Mesenchymal stem cell (in vitro differentiated cells and primary cell): ENCODE measurements at regions not wholly inside any gene's neighbourhood (a gene's known extent, or its start where the extent isn't known, plus 50 kb on each side); places are given as distances from the start of the nearest gene placed in this dataset.
A peak's percentile ranks its signal among the peaks of the same experiment; 100 is the strongest.

ENCODE experiments used
- DNase-seq: peaks from one replicate; pipeline ENCODE4 v3.0.0-alpha.2; 2013
- H2AFZ ChIP-seq: one replicate; pipeline ENCODE4 v1.6.1; 2013; ENCODE audit warnings: low read depth, mild to moderate bottlenecking, control low read depth, inconsistent platforms, low read length, moderate library complexity
- H2AK5ac ChIP-seq: 2 replicates; pipeline ENCODE4 v1.6.1; 2013; ENCODE audit warnings: low read length, moderate library complexity, mild to moderate bottlenecking, inconsistent platforms; ENCODE audit not compliant: severe bottlenecking
- H2BK120ac ChIP-seq: one replicate; pipeline ENCODE4 v1.6.1; 2013; ENCODE audit warnings: low read depth, mild to moderate bottlenecking, inconsistent platforms, low read length, moderate library complexity
- H2BK12ac ChIP-seq, 2 experiments: one replicate each; pipeline ENCODE4 v1.6.1; 2013; ENCODE audit warnings: inconsistent platforms in 2 of 2, low read length in 2 of 2, mild to moderate bottlenecking in 2 of 2, moderate library complexity in 2 of 2, control low read depth in 1 of 2
- H2BK15ac ChIP-seq: one replicate; pipeline ENCODE4 v1.6.1; 2013; ENCODE audit warnings: mild to moderate bottlenecking, low read depth, inconsistent platforms; ENCODE audit not compliant: poor library complexity, severe bottlenecking
- H2BK5ac ChIP-seq: 2 replicates; pipeline ENCODE4 v1.6.1; 2013; ENCODE audit warnings: low read depth, mild to moderate bottlenecking, low read length, control low read depth, inconsistent platforms; ENCODE audit not compliant: poor library complexity, severe bottlenecking
- H3K14ac ChIP-seq, 2 experiments: one replicate each; pipeline ENCODE4 v1.6.1; 2013; ENCODE audit warnings: inconsistent platforms in 2 of 2, low read length in 2 of 2, control low read depth in 1 of 2, mild to moderate bottlenecking in 1 of 2, moderate library complexity in 1 of 2
- H3K18ac ChIP-seq, 2 experiments: one replicate each; pipeline ENCODE4 v1.6.1; 2013; ENCODE audit warnings: inconsistent platforms in 2 of 2, low read length in 2 of 2, control low read depth in 1 of 2, low read depth in 1 of 2, mild to moderate bottlenecking in 1 of 2
- H3K23ac ChIP-seq, 2 experiments: one replicate each; pipeline ENCODE4 v1.6.1; 2013; ENCODE audit warnings: inconsistent platforms in 2 of 2, low read length in 2 of 2, mild to moderate bottlenecking in 2 of 2, moderate library complexity in 2 of 2, control low read depth in 1 of 2
- H3K27ac ChIP-seq: 2 replicates; pipeline ENCODE4 v1.5.1; 2013; ENCODE audit warnings: mild to moderate bottlenecking, moderate library complexity, low read length, control low read depth, inconsistent platforms; ENCODE audit not compliant: poor library complexity, severe bottlenecking
- H3K27me3 ChIP-seq, 2 experiments: 2 replicates each; pipeline versions ENCODE4 v1.6.1 to v1.7.0; 2013; ENCODE audit warnings: low read length in 2 of 2, mild to moderate bottlenecking in 2 of 2, moderate library complexity in 2 of 2, control low read depth in 1 of 2, inconsistent platforms in 1 of 2; ENCODE audit not compliant: control insufficient read depth in 1 of 2, insufficient read depth in 1 of 2
- H3K36me3 ChIP-seq, 2 experiments: 2 replicates each; pipeline versions ENCODE4 v1.6.1 to v1.7.0; 2013; ENCODE audit warnings: low read length in 2 of 2, control low read depth in 1 of 2, inconsistent platforms in 1 of 2, low read depth in 1 of 2, mild to moderate bottlenecking in 1 of 2; ENCODE audit not compliant: insufficient read depth in 2 of 2, control insufficient read depth in 1 of 2
- H3K4ac ChIP-seq, 2 experiments: one replicate each; pipeline ENCODE4 v1.6.1; 2013; ENCODE audit warnings: inconsistent platforms in 2 of 2, low read length in 2 of 2, mild to moderate bottlenecking in 2 of 2, moderate library complexity in 2 of 2, control low read depth in 1 of 2, low read depth in 1 of 2
- H3K4me1 ChIP-seq: 2 replicates; pipeline ENCODE4 v1.6.1; 2013; ENCODE audit warnings: low read depth, low read length, control low read depth; ENCODE audit not compliant: control insufficient read depth, insufficient read depth
- H3K4me2 ChIP-seq: 2 replicates; pipeline ENCODE4 v1.6.1; 2013; ENCODE audit warnings: low read length, mild to moderate bottlenecking, inconsistent platforms; ENCODE audit not compliant: poor library complexity, severe bottlenecking
- H3K4me3 ChIP-seq, 2 experiments: 2 replicates each; pipeline versions ENCODE4 v1.5.1 to v1.7.0; 2013; ENCODE audit warnings: low read length in 2 of 2, mild to moderate bottlenecking in 2 of 2, control low read depth in 1 of 2, low read depth in 1 of 2; ENCODE audit not compliant: insufficient read depth in 1 of 2
- H3K79me1 ChIP-seq: replicated peaks from 2 replicates; pipeline ENCODE4 v1.6.1; 2013; ENCODE audit warnings: mild to moderate bottlenecking, control low read depth, low read length, inconsistent platforms; ENCODE audit not compliant: poor library complexity, severe bottlenecking
- H3K9ac ChIP-seq: 2 replicates; pipeline ENCODE4 v1.7.0; 2013; ENCODE audit warnings: mild to moderate bottlenecking, low read length, moderate library complexity
- H3K9me3 ChIP-seq: 2 replicates; pipeline ENCODE4 v1.7.0; 2013; ENCODE audit warnings: mild to moderate bottlenecking, low read length; ENCODE audit not compliant: control insufficient read depth
- H4K8ac ChIP-seq: one replicate; pipeline ENCODE4 v1.6.1; 2013; ENCODE audit warnings: inconsistent platforms, mild to moderate bottlenecking, low read length, moderate library complexity
- H4K91ac ChIP-seq: one replicate; pipeline ENCODE4 v1.6.1; 2013; ENCODE audit warnings: mild to moderate bottlenecking, low read length, inconsistent platforms
- WGBS: methylation state at CpG from one replicate; pipeline ENCODE4 v1.1.7; 2013; ENCODE audit warnings: mixed read lengths; 5-methylcytosine and 5-hydroxymethylcytosine counted together

GRCh38 chr13:81602241-81602640, 1261.3 kb upstream of the SPRY2 start:
- no peak overlapping the region for H4K91ac ChIP-seq
- H4K8ac ChIP-seq, result no peak overlapping the region
- no peaks in the 10 kb centered on the region for H3K36me3 ChIP-seq
- H2AFZ ChIP-seq, result no peak overlapping the region
- DNase-seq, result no peak
- no peak overlapping the region for H3K4me3 ChIP-seq
- no peak overlapping the region for H3K9ac ChIP-seq
- H3K27ac ChIP-seq, result no peak overlapping the region
- no peak overlapping the region for H2AK5ac ChIP-seq
- no peak overlapping the region for H3K4ac ChIP-seq
- no peak overlapping the region for H2BK15ac ChIP-seq
- H3K14ac ChIP-seq, result no peak overlapping the region
- H3K79me1 ChIP-seq, result no peaks in the 10 kb centered on the region
- H3K4me1 ChIP-seq, result no peaks in the 10 kb centered on the region
- no peak overlapping the region for H2BK12ac ChIP-seq
- no peak overlapping the region for H2BK5ac ChIP-seq
- no peaks in the 10 kb centered on the region for H3K9me3 ChIP-seq
- no peaks in the 10 kb centered on the region for H3K27me3 ChIP-seq
- H3K23ac ChIP-seq, result no peak overlapping the region
- H3K4me2 ChIP-seq, result no peak overlapping the region
- no peak overlapping the region for H2BK120ac ChIP-seq
- H3K18ac ChIP-seq, result no peak overlapping the region

- no peak for DNase-seq
- no peaks in the 10 kb centered on the region for H3K27me3 ChIP-seq
- H3K4me2 ChIP-seq, result no peak overlapping the region
- no peak overlapping the region for H3K4ac ChIP-seq
- H2BK120ac ChIP-seq, result no peak overlapping the region
- H2BK12ac ChIP-seq, result no peak overlapping the region
- no peak overlapping the region for H2BK15ac ChIP-seq
- H2AK5ac ChIP-seq, result no peak overlapping the region
- no peaks in the 10 kb centered on the region for H3K79me1 ChIP-seq
- H3K4me1 ChIP-seq, result no peaks in the 10 kb centered on the region
- no peak overlapping the region for H3K27ac ChIP-seq
- no peak overlapping the region for H3K9ac ChIP-seq
- no peak overlapping the region for H3K14ac ChIP-seq
- no peak overlapping the region for H4K8ac ChIP-seq
- H3K18ac ChIP-seq, result no peak overlapping the region
- H3K36me3 ChIP-seq, result no peaks in the 10 kb centered on the region
- no peak overlapping the region for H3K23ac ChIP-seq
- H3K4me3 ChIP-seq, result no peak overlapping the region
- no peaks in the 10 kb centered on the region for H3K9me3 ChIP-seq
- H2AFZ ChIP-seq, result no peak overlapping the region
- no peak overlapping the region for H4K91ac ChIP-seq
- no peak overlapping the region for H2BK5ac ChIP-seq
- WGBS, result 100% methylated on average over 1 of the region's 1 CpG
Observed at GRCh38 chr13:81597101-81597500, 1256.2 kb upstream of the SPRY2 start.

- WGBS, result 96% methylated on average over 2 of the region's 2 CpGs
- peak overlapping the region; percentile 69 for H3K27ac ChIP-seq
Observed at GRCh38 chr13:81596224-81596753, 1255.4 kb upstream of the SPRY2 start.

GRCh38 chr13:81591528-81592220, 1250.7 kb upstream of the SPRY2 start:
- 77% methylated on average over 3 of the region's 3 CpGs for WGBS
- H3K14ac ChIP-seq, result no peak overlapping the region

More at GRCh38 chr13:81596224-81596753, 1255.4 kb upstream of the SPRY2 start:
- Histone ChIP-seq H2BK15ac (no peak overlapping the region), H2BK12ac (no peak overlapping the region), H3K4me3 (no peak overlapping the region), H2BK5ac (no peak overlapping the region), H3K79me1 (no peaks in the 10 kb centered on the region), H2BK120ac (no peak overlapping the region), H3K9ac (no peak overlapping the region), H3K18ac (no peak overlapping the region), H3K4ac (no peak overlapping the region), H4K8ac (no peak overlapping the region), H3K23ac (no peak overlapping the region), H3K4me1 (no peaks in the 10 kb centered on the region), H4K91ac (no peak overlapping the region), H3K27me3 (no peaks in the 10 kb centered on the region), H2AK5ac (no peak overlapping the region), H3K36me3 (no peaks in the 10 kb centered on the region), H3K14ac (no peak overlapping the region), H2AFZ (no peak overlapping the region), H3K9me3 (no peaks in the 10 kb centered on the region), H3K4me2 (peak overlapping the region; percentile 28)
- no peak for DNase-seq

More at GRCh38 chr13:81591528-81592220, 1250.7 kb upstream of the SPRY2 start:
- Histone ChIP-seq H2BK12ac (no peak overlapping the region), H3K27ac (no peak overlapping the region), H2AFZ (no peak overlapping the region), H4K8ac (no peak overlapping the region), H2BK5ac (no peak overlapping the region), H2AK5ac (no peak overlapping the region), H2BK15ac (no peak overlapping the region), H4K91ac (no peak overlapping the region), H3K27me3 (no peaks in the 10 kb centered on the region), H3K23ac (no peak overlapping the region), H3K4ac (no peak overlapping the region), H3K4me1 (no peaks in the 10 kb centered on the region), H3K18ac (no peak overlapping the region), H3K4me2 (no peak overlapping the region), H2BK120ac (no peak overlapping the region), H3K79me1 (no peaks in the 10 kb centered on the region), H3K9me3 (no peaks in the 10 kb centered on the region), H3K36me3 (no peaks in the 10 kb centered on the region), H3K4me3 (no peak overlapping the region), H3K9ac (no peak overlapping the region)
- DNase-seq, result no peak
